SK-N-SH treated with all-trans-retinoic acid at 6 μM for 48 hours (cell line): ENCODE measurements at regions not wholly inside any gene's neighbourhood (a gene's known extent, or its start where the extent isn't known, plus 50 kb on each side); places are given as distances from the start of the nearest gene placed in this dataset.

Experiments used
- ATAC-seq: fragments of 200-7000 bp; cut with Tn5 transposase; 3 replicates; pipeline ENCODE4 v1.9.1; 2020; ENCODE audit warnings: mild to moderate bottlenecking, moderate library complexity
- CREB5 ChIP-seq: fragments of 250-450 bp; sonication (Bioruptor Pico); IDR thresholded peaks from 2 replicates; pipeline ENCODE4 v1.5.1; 2020; ENCODE audit warnings: low read depth, mild to moderate bottlenecking, moderate library complexity
- CSRNP3 ChIP-seq: fragments of 250-450 bp; sonication (Bioruptor Pico); IDR thresholded peaks from 2 replicates; pipeline ENCODE4 v1.5.1; 2021; ENCODE audit warnings: mild to moderate bottlenecking, moderate library complexity
- ESRRG ChIP-seq: fragments of 250-450 bp; sonication (Bioruptor Pico); IDR thresholded peaks from 2 replicates; pipeline ENCODE4 v1.6.1; 2021; ENCODE audit warnings: mild to moderate bottlenecking
- GLIS3 ChIP-seq: fragments of 250-450 bp; sonication (Bioruptor Pico); IDR thresholded peaks from 2 replicates; pipeline ENCODE4 v1.5.0; 2020; ENCODE audit warnings: mild to moderate bottlenecking, moderate library complexity
- OSR1 ChIP-seq: fragments of 250-450 bp; sonication (Bioruptor Pico); IDR thresholded peaks from 2 replicates; pipeline ENCODE4 v1.8.0; 2022; ENCODE audit warnings: moderate library complexity, mild to moderate bottlenecking, inconsistent platforms
- POU6F1 ChIP-seq: fragments of 250-450 bp; sonication (Bioruptor Pico); IDR thresholded peaks from 2 replicates; pipeline ENCODE4 v1.8.0; 2021; ENCODE audit warnings: low read depth, mild to moderate bottlenecking, moderate library complexity, borderline replicate concordance
- PPARA ChIP-seq: fragments of 250-450 bp; sonication (Bioruptor Pico); IDR thresholded peaks from 2 replicates; pipeline ENCODE4 v1.5.0; 2020; ENCODE audit warnings: mild to moderate bottlenecking, borderline replicate concordance
- RARB ChIP-seq: fragments of 250-450 bp; sonication (Bioruptor Pico); IDR thresholded peaks from 2 replicates; pipeline ENCODE4 v1.8.0; 2021; ENCODE audit warnings: mild to moderate bottlenecking, moderate library complexity
- TCF4 ChIP-seq: fragments of 250-450 bp; sonication (Bioruptor Pico); IDR thresholded peaks from 2 replicates; pipeline ENCODE4 v1.8.0; 2021; ENCODE audit warnings: mild to moderate bottlenecking, moderate library complexity, borderline replicate concordance
- TOX ChIP-seq: fragments of 250-450 bp; sonication (Bioruptor Pico); IDR thresholded peaks from 2 replicates; pipeline ENCODE4 v1.8.0; 2021; ENCODE audit warnings: mild to moderate bottlenecking, moderate library complexity, borderline replicate concordance
- TSHZ2 ChIP-seq: fragments of 250-450 bp; sonication (Bioruptor Pico); IDR thresholded peaks from 2 replicates; pipeline ENCODE4 v1.5.0; 2020; ENCODE audit warnings: mild to moderate bottlenecking, moderate library complexity
- ZC3H10 ChIP-seq: fragments of 250-450 bp; sonication (Bioruptor Pico); IDR thresholded peaks from 2 replicates; pipeline ENCODE4 v1.5.1; 2021; ENCODE audit warnings: mild to moderate bottlenecking, moderate library complexity
- ZFP3 ChIP-seq: fragments of 250-450 bp; sonication (Bioruptor Pico); IDR thresholded peaks from 2 replicates; pipeline ENCODE4 v1.5.0; 2020; ENCODE audit warnings: mild to moderate bottlenecking, moderate library complexity
- ZFP30 ChIP-seq: fragments of 450-650 bp; formaldehyde crosslinking; IDR thresholded peaks from 2 replicates; pipeline ENCODE4 v1.5.0; 2022; ENCODE audit warnings: mild to moderate bottlenecking, moderate library complexity
- ZNF565 ChIP-seq: fragments of 450-650 bp; formaldehyde crosslinking; conservative IDR thresholded peaks from 2 replicates; pipeline ENCODE4 v1.5.0; 2020; ENCODE audit warnings: low read depth, mild to moderate bottlenecking, moderate library complexity
- ZNF8 ChIP-seq: fragments of 450-650 bp; formaldehyde crosslinking; IDR thresholded peaks from 2 replicates; pipeline ENCODE4 v1.5.0; 2020; ENCODE audit warnings: mild to moderate bottlenecking, moderate library complexity

GRCh38 chr7:159195946-159196345, 51.3 kb upstream of the VIPR2 start:
- ATAC-seq: no peak

More at GRCh38 chr7:159195946-159196345, 51.3 kb upstream of the VIPR2 start:
- TF ChIP-seq CSRNP3 (CRISPR knock-in tag): no peak
- TF ChIP-seq PPARA: no peak
- no peak for TF ChIP-seq CREB5
- TF ChIP-seq POU6F1 (CRISPR knock-in tag): no peak
- no peak for TF ChIP-seq GLIS3 (CRISPR knock-in tag)
- TF ChIP-seq ESRRG: no peak
- no peak for TF ChIP-seq TCF4 (CRISPR knock-in tag)
- no peak for TF ChIP-seq ZNF565 (CRISPR knock-in tag)
- no peak for TF ChIP-seq ZNF8 (CRISPR knock-in tag)
- no peak for TF ChIP-seq ZFP3
- TF ChIP-seq OSR1 (CRISPR knock-in tag): no peak
- no peak for TF ChIP-seq TSHZ2 (CRISPR knock-in tag)
- TF ChIP-seq TOX (CRISPR knock-in tag): no peak
- TF ChIP-seq RARB (CRISPR knock-in tag): no peak
- no peak for TF ChIP-seq ZC3H10 (CRISPR knock-in tag)
- TF ChIP-seq ZFP30 (CRISPR knock-in tag): no peak
